HCT116 (cell line): ENCODE measurements at regions not wholly inside any gene's neighbourhood (a gene's known extent, or its start where the extent isn't known, plus 50 kb on each side); places are given as distances from the start of the nearest gene placed in this dataset.

ENCODE experiments used
- ATAC-seq: fragments of 200-7000 bp; cut with Tn5 transposase; 2 replicates; pipeline ENCODE4 v1.9.1; 2020; ENCODE audit warnings: mild to moderate bottlenecking, moderate library complexity
- BruUV-seq: library from RNA; stranded (reverse); fragments of 400-500 nt; replicated peaks from 2 replicates; lab custom pipeline; 2021; lab: Mats Ljungman, UMichigan
- CTCF ChIA-PET: fragments of 300-600 bp; sonication (Branson Sonifier 250); formaldehyde crosslinking; loops from one replicate; lab custom pipeline; 2021; ENCODE audit warnings: antibody characterized with exemption; lab: Charles Lee
- POLR2A ChIA-PET: fragments of 300-600, 350-600 bp; sonication (Branson Sonifier 250); formaldehyde crosslinking; loops from one replicate; lab custom pipeline; 2021; ENCODE audit warnings: antibody characterized with exemption; lab: Charles Lee
- RAD21 ChIA-PET, 2 experiments: fragments of 300-600 bp; sonication (Branson Sonifier 250); formaldehyde crosslinking; loops; one replicate each; lab custom pipeline; 2023; ENCODE audit warnings: low total read pairs in 2 of 2; ENCODE audit not compliant: uncharacterized antibody in 2 of 2, unreplicated experiment in 2 of 2, low non-redundant PET in 1 of 2; lab: Charles Lee
- DNase-seq: peaks from one replicate; pipeline ENCODE4 v3.0.0-alpha.2; 2010; ENCODE audit warnings: low read depth, low spot score
- H2AFZ ChIP-seq: fragments of 200-600 bp; shearing (Covaris generic), sonication (generic); 2 replicates; pipeline ENCODE4 v1.6.1; 2017; ENCODE audit warnings: low read depth, mixed run types, mixed read lengths, antibody characterized with exemption, low read length; ENCODE audit not compliant: poor library complexity, severe bottlenecking
- H3K27ac ChIP-seq: 2 replicates; pipeline ENCODE4 v1.5.1; 2012; ENCODE audit warnings: low read depth, low read length
- H3K27me3 ChIP-seq: fragments of 200-600 bp; sonication (generic); 2 replicates; pipeline ENCODE4 v1.6.1; 2016; ENCODE audit warnings: mixed run types, low read length, mixed read lengths; ENCODE audit not compliant: insufficient read depth
- H3K36me3 ChIP-seq, 2 experiments: fragments of 200-500 bp in 1 of 2; fragments of 200-600 bp in 1 of 2; sonication (Bioruptor generic) in 1 of 2; sonication (generic) in 1 of 2; 2 replicates each; pipeline versions ENCODE4 v1.5.1 to v1.6.1; 2014 to 2016; ENCODE audit warnings: low read length in 2 of 2, inconsistent platforms in 1 of 2, mixed read lengths in 1 of 2, mixed run types in 1 of 2; ENCODE audit not compliant: insufficient read depth in 2 of 2, control insufficient read depth in 1 of 2
- H3K4me1 ChIP-seq, 2 experiments: fragments of 200-600 bp in 1 of 2; sonication (generic) in 1 of 2; 2 replicates each; pipeline versions ENCODE4 v1.5.1 to v1.6.1; 2012 to 2017; ENCODE audit warnings: low read length in 2 of 2, inconsistent platforms in 1 of 2, mild to moderate bottlenecking in 1 of 2, mixed read lengths in 1 of 2, mixed run types in 1 of 2, moderate library complexity in 1 of 2; ENCODE audit not compliant: insufficient read depth in 2 of 2, control insufficient read depth in 1 of 2
- H3K4me2 ChIP-seq: fragments of 200-600 bp; sonication (generic); 2 replicates; pipeline ENCODE4 v1.6.1; 2017; ENCODE audit warnings: mixed run types, low read length, mixed read lengths
- H3K4me3 ChIP-seq, 2 experiments: fragments of 200-600 bp in 1 of 2; sonication (generic) in 1 of 2; replicated peaks in 1 of 2; 2 replicates each; pipeline ENCODE4 v1.5.1; 2011 to 2016; ENCODE audit warnings: low read length in 2 of 2, control low read depth in 1 of 2, low read depth in 1 of 2, mild to moderate bottlenecking in 1 of 2, mixed read lengths in 1 of 2, mixed run types in 1 of 2
- H3K79me2 ChIP-seq: fragments of 200-600 bp; sonication (generic); 2 replicates; pipeline ENCODE4 v1.6.1; 2017; ENCODE audit warnings: mild to moderate bottlenecking, mixed run types, low read length, moderate library complexity, mixed read lengths; ENCODE audit not compliant: insufficient read depth
- H3K9ac ChIP-seq: fragments of 200-600 bp; sonication (generic); 2 replicates; pipeline ENCODE4 v1.6.1; 2016; ENCODE audit warnings: low read length, mixed read lengths
- H3K9me2 ChIP-seq: fragments of 200-600 bp; sonication (generic), shearing (Covaris generic); 2 replicates; pipeline ENCODE4 v1.6.1; 2017; ENCODE audit warnings: mixed run types, mild to moderate bottlenecking, moderate library complexity; ENCODE audit not compliant: insufficient read depth
- H3K9me3 ChIP-seq, 2 experiments: fragments of 200-500 bp in 1 of 2; fragments of 200-600 bp in 1 of 2; sonication (Bioruptor generic) in 1 of 2; sonication (generic) in 1 of 2; 2 replicates each; pipeline ENCODE4 v1.6.1; 2014 to 2017; ENCODE audit warnings: low read length in 2 of 2, mixed read lengths in 2 of 2, inconsistent platforms in 1 of 2, low read depth in 1 of 2, mild to moderate bottlenecking in 1 of 2, mixed run types in 1 of 2, moderate library complexity in 1 of 2; ENCODE audit not compliant: control insufficient read depth in 1 of 2, insufficient read depth in 1 of 2
- H4K20me1 ChIP-seq: fragments of 200-600 bp; sonication (generic), shearing (Covaris generic); 2 replicates; pipeline ENCODE4 v1.6.1; 2017; ENCODE audit warnings: mixed run types, mild to moderate bottlenecking, moderate library complexity; ENCODE audit not compliant: insufficient read depth
- ATF3 ChIP-seq: IDR thresholded peaks from 2 replicates; pipeline ENCODE4 v1.6.1; 2012
- CBX3 ChIP-seq: IDR thresholded peaks from 2 replicates; pipeline ENCODE4 v1.6.1; 2012; ENCODE audit warnings: low read depth
- ELF1 ChIP-seq: IDR thresholded peaks from 2 replicates; pipeline ENCODE4 v1.6.1; 2012; ENCODE audit warnings: low read depth, borderline replicate concordance
- EZH2 ChIP-seq: fragments of 200-600 bp; sonication (generic); IDR thresholded peaks from 2 replicates; pipeline ENCODE4 v1.6.1; 2017; ENCODE audit warnings: antibody characterized with exemption, mixed run types
- EZH2phosphoT487 ChIP-seq: fragments of 200-600 bp; IDR thresholded peaks from 2 replicates; pipeline ENCODE4 v1.6.1; 2018; ENCODE audit warnings: antibody characterized with exemption, borderline replicate concordance
- FOSL1 ChIP-seq: IDR thresholded peaks from 2 replicates; pipeline ENCODE4 v1.6.1; 2012; ENCODE audit warnings: low read depth
- MAX ChIP-seq: IDR thresholded peaks from 2 replicates; pipeline ENCODE4 v1.6.1; 2012
- POLR2A ChIP-seq: IDR thresholded peaks from 2 replicates; pipeline ENCODE4 v1.7.0; 2011; ENCODE audit warnings: borderline replicate concordance; ENCODE audit not compliant: insufficient read depth, insufficient read length; ENCODE audit errors: extremely low read depth
- RAD21 ChIP-seq: IDR thresholded peaks from 2 replicates; pipeline ENCODE4 v1.6.1; 2012; ENCODE audit warnings: low read depth, mild to moderate bottlenecking
- REST ChIP-seq: IDR thresholded peaks from 2 replicates; pipeline ENCODE4 v1.6.1; 2012; ENCODE audit warnings: low read depth
- TCF7L2 ChIP-seq: IDR thresholded peaks from 2 replicates; pipeline ENCODE4 v1.7.0; 2011; ENCODE audit warnings: borderline replicate concordance, inconsistent platforms; ENCODE audit not compliant: insufficient read depth, insufficient read length; ENCODE audit errors: extremely low read depth
- ZBTB33 ChIP-seq: IDR thresholded peaks from 2 replicates; pipeline ENCODE4 v1.6.1; 2011; ENCODE audit warnings: mild to moderate bottlenecking, low read length, moderate library complexity; ENCODE audit not compliant: insufficient replicate concordance; ENCODE audit errors: extremely low read depth
- ZFX ChIP-seq: fragments of 450-650 bp; IDR thresholded peaks from 2 replicates; pipeline ENCODE4 v1.6.1; 2017
- intact Hi-C: fragments of 100-400 bp; cut with micrococcal nuclease; formaldehyde crosslinking; loops from 2 replicates; pipeline ENCODE4 v1.10.0; 2022

GRCh38 chrX:784829-785228 is 154.2 kb downstream of the SHOX start:
- DNase-seq (no peak), ATAC-seq (no peak)
- Histone ChIP-seq H3K79me2 (no peaks in the 10 kb centered on the region), H3K4me1 (no peaks in the 10 kb centered on the region), H3K36me3 (no peaks in the 10 kb centered on the region), H4K20me1 (no peaks in the 10 kb centered on the region), H3K9me3 (no peaks in the 10 kb centered on the region), H2AFZ (no peak overlapping the region), H3K9ac (no peak overlapping the region), H3K4me3 (no peak overlapping the region), H3K4me2 (no peak overlapping the region), H3K9me2 (no peaks in the 10 kb centered on the region), H3K27me3 (no peaks in the 10 kb centered on the region), H3K27ac (no peak overlapping the region)
- CTCF ChIA-PET = no interaction called here
- RAD21 ChIA-PET = no interaction called here
- POLR2A ChIA-PET = no interaction called here
- TF ChIP-seq FOSL1 (no peak), ZBTB33 (no peak), POLR2A (no peak), MAX (no peak), CBX3 (no peak), ELF1 (no peak), ZFX (no peak), TCF7L2 (no peak), EZH2phosphoT487 (no peak), REST (no peak), RAD21 (no peak), EZH2 (no peak), ATF3 (no peak)
- intact Hi-C loops = no loop called here
- no TSS peak for BruUV-seq
